Mucosa of descending colon (tissue), 3 donors: ENCODE measurements at regions not wholly inside any gene's neighbourhood (a gene's known extent, or its start where the extent isn't known, plus 50 kb on each side); places are given as distances from the start of the nearest gene placed in this dataset.

Experiments used
- ATAC-seq: fragments of 200-7000 bp; cut with Tn5 transposase; one replicate; pipeline ENCODE4 v1.9.1; 2020; ENCODE audit warnings: mild to moderate bottlenecking, moderate library complexity
- DNase-seq, 3 donors: peaks; one replicate each; pipeline ENCODE4 v3.0.0-alpha.2; 2020
- H3K36me3 ChIP-seq: fragments of 200-600 bp; one replicate; pipeline ENCODE4 v1.8.0; 2021; ENCODE audit warnings: low read depth, mild to moderate bottlenecking
- H3K4me1 ChIP-seq: fragments of 200-600 bp; one replicate; pipeline ENCODE4 v1.8.0; 2021; ENCODE audit warnings: low read depth, mild to moderate bottlenecking
- H3K4me3 ChIP-seq: fragments of 200-600 bp; one replicate; pipeline ENCODE4 v1.8.0; 2021; ENCODE audit warnings: mild to moderate bottlenecking
- H3K9me3 ChIP-seq: fragments of 200-600 bp; one replicate; pipeline ENCODE4 v1.8.0; 2021; ENCODE audit warnings: mild to moderate bottlenecking
- CTCF ChIP-seq: fragments of 200-600 bp; IDR thresholded peaks from one replicate; pipeline ENCODE4 v1.8.0; 2022; ENCODE audit warnings: antibody characterized with exemption, mild to moderate bottlenecking
- intact Hi-C, 2 donors: fragments of 100-400 bp; cut with DNase I in 1 of 2; cut with micrococcal nuclease in 1 of 2; formaldehyde crosslinking; loops; one replicate each; pipeline versions ENCODE4 v1.11.0 to v1.11.1; 2022; cut with DNase I, micrococcal nuclease
- donor health status: DM: no; HTN: no; CAD: no; lungs with moderate emphysema.
- donor health status: DM: no; HTN: no; CAD: no.
- donor health status: DM: no; HTN: yes; CAD: no.

GRCh38 chr11:22512457-22512856, 113.2 kb downstream of the FANCF start:
- Histone ChIP-seq H3K4me1 (no peaks in the 10 kb centered on the region), H3K4me3 (no peak overlapping the region), H3K36me3 (no peaks in the 10 kb centered on the region), H3K9me3 (no peaks in the 10 kb centered on the region)
- no peak for ATAC-seq
- no peak for TF ChIP-seq CTCF
- no peak for DNase-seq
- intact Hi-C loops: no loop called here

- H3K9me3 ChIP-seq: no peaks in the 10 kb centered on the region
- no peaks in the 10 kb centered on the region for H3K36me3 ChIP-seq
- intact Hi-C loops: no loop called here
- no peaks in the 10 kb centered on the region for H3K4me1 ChIP-seq
- DNase-seq (no peak), ATAC-seq (no peak)
- no peak for TF ChIP-seq CTCF
- H3K4me3 ChIP-seq: no peak overlapping the region
Observed at GRCh38 chr11:22510741-22511140, 114.9 kb downstream of the FANCF start.

GRCh38 chr11:22510010-22510409, 115.6 kb downstream of the FANCF start:
- H3K36me3 ChIP-seq: no peaks in the 10 kb centered on the region
- ATAC-seq (no peak), DNase-seq (no peak)
- intact Hi-C loops: no loop called here
- H3K4me3 ChIP-seq: no peak overlapping the region
- no peaks in the 10 kb centered on the region for H3K4me1 ChIP-seq
- no peak for TF ChIP-seq CTCF
- no peaks in the 10 kb centered on the region for H3K9me3 ChIP-seq

- H3K4me1 ChIP-seq: no peaks in the 10 kb centered on the region
- intact Hi-C loops: no loop called here
- no peak for ATAC-seq
- H3K36me3 ChIP-seq: no peaks in the 10 kb centered on the region
- DNase-seq: no peak
- no peaks in the 10 kb centered on the region for H3K9me3 ChIP-seq
- no peak overlapping the region for H3K4me3 ChIP-seq
- TF ChIP-seq CTCF: no peak
Observed at GRCh38 chr11:22508665-22509064, 117.0 kb downstream of the FANCF start.

- no peaks in the 10 kb centered on the region for H3K4me1 ChIP-seq
- no peak for TF ChIP-seq CTCF
- no peak overlapping the region for H3K4me3 ChIP-seq
- H3K36me3 ChIP-seq: no peaks in the 10 kb centered on the region
- H3K9me3 ChIP-seq: no peaks in the 10 kb centered on the region
- DNase-seq (no peak), ATAC-seq (no peak)
- intact Hi-C loops: no loop called here
Observed at GRCh38 chr11:22497474-22497873, 128.1 kb downstream of the FANCF start.

- DNase-seq: no peak
Observed at GRCh38 chr11:22491555-22492225, 133.9 kb downstream of the FANCF start.

More at GRCh38 chr11:22491555-22492225, 133.9 kb downstream of the FANCF start:
- Histone ChIP-seq H3K36me3 (no peaks in the 10 kb centered on the region), H3K4me1 (no peaks in the 10 kb centered on the region), H3K4me3 (no peak overlapping the region), H3K9me3 (no peaks in the 10 kb centered on the region)
- intact Hi-C loops: no loop called here
- no peak for ATAC-seq
- no peak for TF ChIP-seq CTCF
